SK-N-MC (cell line): ENCODE measurements at regions not wholly inside any gene's neighbourhood (a gene's known extent, or its start where the extent isn't known, plus 50 kb on each side); places are given as distances from the start of the nearest gene placed in this dataset.

Source experiments
- EZH2 ChIP-seq: fragments of 200-600 bp; sonication (generic); IDR thresholded peaks from one replicate; pipeline ENCODE4 v1.6.1; 2017; ENCODE audit warnings: antibody characterized with exemption
- FOXP2 ChIP-seq: optimal IDR thresholded peaks from 2 replicates; pipeline ENCODE3; 2011; ENCODE audit warnings: mild to moderate bottlenecking, moderate library complexity; ENCODE audit not compliant: insufficient read depth; ENCODE audit errors: extremely low read length, control extremely low read depth
- POLR2AphosphoS5 ChIP-seq: IDR thresholded peaks from 2 replicates; pipeline ENCODE4 v1.6.1; 2012; ENCODE audit warnings: mild to moderate bottlenecking, low read depth, low read length, borderline replicate concordance

DNA sequence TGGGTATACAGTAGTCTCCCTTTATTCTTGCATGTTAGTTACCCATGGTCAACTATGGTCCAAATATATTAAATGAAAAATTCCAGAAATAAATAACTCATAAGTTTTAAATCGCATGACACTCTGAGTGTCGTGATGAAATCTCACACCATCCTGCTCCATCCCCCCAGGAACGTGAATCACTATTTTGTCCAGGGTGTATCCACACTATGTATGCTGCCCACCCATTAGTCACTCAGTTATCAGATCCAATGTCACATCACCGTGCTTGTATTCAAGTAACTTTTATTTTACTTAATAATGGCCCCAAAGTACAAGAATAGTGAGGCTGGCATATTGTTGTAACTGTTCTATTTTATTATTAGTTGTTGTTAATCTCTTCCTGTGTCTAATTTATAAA, 115.8 kb upstream of the SERP2 start:
- TF ChIP-seq EZH2: no peak
- no peak for TF ChIP-seq FOXP2
- no peak for TF ChIP-seq POLR2AphosphoS5
